GM23248 (cell line): ENCODE measurements at regions not wholly inside any gene's neighbourhood (a gene's known extent, or its start where the extent isn't known, plus 50 kb on each side); places are given as distances from the start of the nearest gene placed in this dataset.

ENCODE experiments used
- EZH2 ChIP-seq: fragments of 200-600 bp; sonication (generic); IDR thresholded peaks from 2 replicates; pipeline ENCODE4 v1.6.1; 2018; ENCODE audit warnings: antibody characterized with exemption, mild to moderate bottlenecking; ENCODE audit not compliant: insufficient read depth, poor library complexity, severe bottlenecking
- EZH2phosphoT487 ChIP-seq: fragments of 200-600 bp; sonication (generic); IDR thresholded peaks from 2 replicates; pipeline ENCODE4 v1.6.1; 2018; ENCODE audit warnings: antibody characterized with exemption, moderate library complexity, mild to moderate bottlenecking, low read depth; ENCODE audit not compliant: insufficient read depth

GRCh38 chr6:166252601-166253000 lies 55.6 kb downstream of the PRR18 start:
- TF ChIP-seq EZH2 (no peak), EZH2phosphoT487 (no peak)
